Spleen (tissue), 11 donors: ENCODE measurements at regions not wholly inside any gene's neighbourhood (a gene's known extent, or its start where the extent isn't known, plus 50 kb on each side); places are given as distances from the start of the nearest gene placed in this dataset.

Experiments
- DNase-seq: peaks from one replicate; pipeline ENCODE4 v3.0.0-alpha.2; 2020
- H3K27ac ChIP-seq, 8 donors: fragments of 200-600 bp; sonication (generic) in 7 of 8; 1 replicate in 4 of 8; 2 replicates in 4 of 8; pipeline versions ENCODE4 v1.5.0 to v1.8.0; 2016 to 2021; ENCODE audit warnings: inconsistent platforms in 4 of 8, mild to moderate bottlenecking in 4 of 8, moderate library complexity in 1 of 8
- H3K27me3 ChIP-seq, 7 donors: fragments of 200-600 bp; sonication (generic) in 6 of 7; replicated peaks in 1 of 7; 1 replicate in 4 of 7; 2 replicates in 3 of 7; pipeline versions ENCODE4 v1.5.0 to v1.8.0; 2016 to 2021; ENCODE audit warnings: inconsistent platforms in 3 of 7, mild to moderate bottlenecking in 1 of 7
- H3K36me3 ChIP-seq, 6 donors: fragments of 200-600 bp; sonication (generic) in 5 of 6; 1 replicate in 4 of 6; 2 replicates in 2 of 6; pipeline versions ENCODE4 v1.5.0 to v1.8.0; 2016 to 2021; ENCODE audit warnings: inconsistent platforms in 2 of 6
- H3K4me1 ChIP-seq, 6 donors: fragments of 200-600 bp; sonication (generic) in 5 of 6; 1 replicate in 3 of 6; 2 replicates in 3 of 6; pipeline versions ENCODE4 v1.5.0 to v1.8.0; 2016 to 2021; ENCODE audit warnings: inconsistent platforms in 3 of 6
- H3K4me3 ChIP-seq, 8 donors: fragments of 200-600 bp; sonication (generic) in 7 of 8; 1 replicate in 4 of 8; 2 replicates in 4 of 8; pipeline versions ENCODE4 v1.5.0 to v1.8.0; 2016 to 2021; ENCODE audit warnings: inconsistent platforms in 4 of 8, mild to moderate bottlenecking in 4 of 8, moderate library complexity in 2 of 8
- H3K9me3 ChIP-seq, 8 donors: fragments of 200-600 bp; sonication (generic) in 7 of 8; 1 replicate in 4 of 8; 2 replicates in 4 of 8; pipeline versions ENCODE4 v1.5.0 to v1.8.0; 2016 to 2021; ENCODE audit warnings: inconsistent platforms in 4 of 8
- CTCF ChIP-seq, 11 experiments: fragments of 200-600 bp in 7 of 11; fragments of 450-650 bp in 4 of 11; sonication (generic) in 4 of 11; IDR thresholded peaks in 8 of 11; conservative IDR thresholded peaks in 3 of 11; 1 replicate in 7 of 11; 2 replicates in 4 of 11; pipeline versions ENCODE4 v1.4.0 to v1.8.0; 2016 to 2021; ENCODE audit warnings: antibody characterized with exemption in 11 of 11, inconsistent platforms in 4 of 11, mild to moderate bottlenecking in 1 of 11
- POLR2A ChIP-seq, 3 donors: fragments of 450-650 bp; IDR thresholded peaks; one replicate each; pipeline ENCODE4 v1.5.1; 2017; ENCODE audit warnings: antibody characterized with exemption in 3 of 3, mild to moderate bottlenecking in 1 of 3
- POLR2AphosphoS5 ChIP-seq, 3 donors: sonication (generic); formaldehyde crosslinking; IDR thresholded peaks; one replicate each; pipeline ENCODE4 v1.5.1; 2017; ENCODE audit warnings: antibody characterized with exemption in 3 of 3
- WGBS, 5 donors: extraction: QIAGEN DNeasy Blood & Tissue Kit in 3 of 5; methylation state at CpG; one replicate each; pipeline versions ENCODE4 v1.1.5 to v1.1.7; 2013 to 2018; 5-methylcytosine and 5-hydroxymethylcytosine counted together
- intact Hi-C: fragments of 100-400 bp; cut with DNase I; formaldehyde crosslinking; loops from one replicate; pipeline ENCODE4 v1.15.0; 2023; ENCODE audit warnings: low total_unique reads
- donor health status: healthy with polysubstance abuse.
- donor health status: DM: no; HTN: no; CAD: no; lungs with moderate emphysema.
- donor health status: DM: no; HTN: no; CAD: no.
- donor health status: Bipolar disorder and iron deficiency.
- donor health status: healthy.
- donor health status: DM: no; HTN: no; CAD: no.
- donor health status: DM: yes; HTN: yes; CAD: no.

- no peaks in the 10 kb centered on the region for H3K4me1 ChIP-seq
- no peak overlapping the region for H3K4me3 ChIP-seq
- no peaks in the 10 kb centered on the region for H3K36me3 ChIP-seq
- H3K27me3 ChIP-seq, result no peaks in the 10 kb centered on the region
- no peak for DNase-seq
- WGBS, 5 donors, result 67 to 86% (median 82%) methylated on average over 5 of the region's 5 CpGs
- TF ChIP-seq POLR2A (IDR thresholded peaks at IDR 0.05) (no peak), POLR2AphosphoS5 (IDR thresholded peaks at IDR 0.05) (no peak), CTCF (IDR thresholded peaks at IDR 0.05 in 8 of 11, conservative IDR thresholded peaks at IDR 0.05 in 3 of 11) (no peak)
- no peaks in the 10 kb centered on the region for H3K9me3 ChIP-seq
- H3K27ac ChIP-seq, result no peak overlapping the region
- intact Hi-C loops, result no loop called here
These were observed 65.0 kb upstream of the IKZF2 start for GRCh38 chr2:213216461-213216860.

DNA sequence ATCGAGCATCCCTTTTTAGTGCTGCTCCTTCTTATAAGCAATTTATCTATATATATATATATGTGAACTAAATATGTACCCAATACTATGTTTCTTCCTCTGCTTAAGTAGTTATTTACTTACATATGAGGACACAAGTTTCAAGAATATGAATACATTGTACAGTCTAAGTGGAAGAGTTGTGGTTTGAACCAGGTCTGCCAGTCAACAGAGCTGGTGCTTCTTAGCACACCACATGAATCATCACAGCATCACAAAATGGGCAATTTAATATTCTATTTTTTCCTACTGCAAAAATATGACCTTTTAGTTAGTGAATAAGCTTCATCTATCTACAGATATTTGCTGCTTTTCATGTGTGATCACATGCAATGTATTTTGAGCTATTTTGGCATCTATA is 64.4 kb upstream of the SPAG16 start:
- intact Hi-C loops, result no loop called here
- TF ChIP-seq POLR2AphosphoS5 (IDR thresholded peaks at IDR 0.05) (no peak), CTCF (IDR thresholded peaks at IDR 0.05 in 8 of 11, conservative IDR thresholded peaks at IDR 0.05 in 3 of 11) (no peak), POLR2A (IDR thresholded peaks at IDR 0.05) (no peak)
- no peaks in the 10 kb centered on the region for H3K36me3 ChIP-seq
- no peak for DNase-seq
- H3K27me3 ChIP-seq, result no peaks in the 10 kb centered on the region
- 77 to 85% (median 78%) methylated on average over 1 of the region's 1 CpG for WGBS, 5 donors
- H3K4me3 ChIP-seq, result no peak overlapping the region
- no peaks in the 10 kb centered on the region for H3K4me1 ChIP-seq
- no peak overlapping the region for H3K27ac ChIP-seq
- no peaks in the 10 kb centered on the region for H3K9me3 ChIP-seq

GRCh38 chr2:213220967-213221603 is 63.2 kb upstream of the SPAG16 start:
- Histone ChIP-seq H3K36me3 (no peaks in the 10 kb centered on the region), H3K9me3 (no peaks in the 10 kb centered on the region), H3K27me3 (no peaks in the 10 kb centered on the region), H3K4me3 (no peak overlapping the region), H3K27ac (no peak overlapping the region), H3K4me1 (no peaks in the 10 kb centered on the region)
- no peak for TF ChIP-seq CTCF (IDR thresholded peaks at IDR 0.05 in 8 of 11, conservative IDR thresholded peaks at IDR 0.05 in 3 of 11)
- no peak for TF ChIP-seq POLR2A (IDR thresholded peaks at IDR 0.05)
- TF ChIP-seq POLR2AphosphoS5 (IDR thresholded peaks at IDR 0.05), result no peak
- WGBS, 5 donors, result 77 to 86% (median 83%) methylated on average over 3 of the region's 3 CpGs
- DNase-seq, result no peak
- intact Hi-C loops, result no loop called here

DNA sequence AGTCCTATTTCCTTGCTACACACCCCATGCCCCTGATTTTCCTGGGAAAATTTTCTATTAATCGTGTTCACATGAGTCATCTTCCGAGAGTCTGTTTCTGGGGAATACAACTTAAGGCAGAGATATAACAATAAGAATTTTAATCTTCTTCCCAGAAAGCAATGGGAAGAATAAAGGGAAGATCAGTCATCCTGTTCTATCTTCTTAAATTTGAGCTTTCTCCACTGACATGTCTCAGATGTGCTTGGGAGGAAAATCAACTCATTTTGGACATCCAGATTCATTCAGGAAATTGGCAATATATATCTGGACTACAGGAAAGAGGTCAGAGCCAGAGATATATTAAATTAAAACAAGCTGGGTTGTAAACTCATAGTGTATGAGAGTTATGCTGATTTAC is 62.3 kb upstream of the SPAG16 start:
- WGBS, 5 donors, result 87 to 95% (median 92%) methylated on average over 2 of the region's 2 CpGs
- Histone ChIP-seq H3K4me1 (peaks cover 0 to 3% (median 0%) of the 10 kb centered on the region in 6 donors), H3K27ac (no peak overlapping the region), H3K36me3 (no peaks in the 10 kb centered on the region), H3K9me3 (no peaks in the 10 kb centered on the region), H3K4me3 (no peak overlapping the region), H3K27me3 (no peaks in the 10 kb centered on the region)
- TF ChIP-seq POLR2AphosphoS5 (IDR thresholded peaks at IDR 0.05) (no peak), CTCF (IDR thresholded peaks at IDR 0.05 in 8 of 11, conservative IDR thresholded peaks at IDR 0.05 in 3 of 11) (no peak), POLR2A (IDR thresholded peaks at IDR 0.05) (no peak)
- intact Hi-C loops, result no loop called here
- DNase-seq, result no peak
